ENCODE measurements at regions not wholly inside any gene's neighbourhood (a gene's known extent, or its start where the extent isn't known, plus 50 kb on each side); places are given as distances from the start of the nearest gene placed in this dataset.
"Not testable (repeated sequence)": the region's sequence is repeated elsewhere in the genome, so short reads cannot be mapped to it uniquely, and the experiment has no call there.

DNA sequence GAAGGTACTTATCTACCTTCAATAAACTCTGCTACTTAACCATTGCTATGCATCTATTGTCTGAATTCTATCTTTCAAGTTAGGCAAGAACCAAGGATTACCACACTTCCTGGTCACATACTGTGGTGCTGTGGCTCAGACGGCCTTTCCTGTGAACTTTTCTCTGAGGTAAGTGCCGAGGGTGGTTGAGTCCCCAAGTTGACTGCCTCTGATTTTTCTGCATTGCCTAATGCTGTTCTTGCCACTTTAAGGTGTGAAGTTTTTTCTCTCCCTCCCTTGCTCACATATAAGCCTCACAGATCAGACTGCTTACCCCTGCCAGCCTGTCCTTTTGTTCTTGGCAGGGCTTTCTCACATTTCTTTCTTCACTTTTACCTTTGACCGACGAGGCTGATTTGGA, 348.0 kb upstream of the POU3F4 start:
- Histone ChIP-seq H4K20me1 (ENCODE audit: control insufficient read depth, insufficient read depth) (no peaks in the 10 kb centered on the region), H3K4me1 (ENCODE audit: control insufficient read depth, insufficient read depth, low read length) (no peaks in the 10 kb centered on the region), H3K27ac (ENCODE audit: control insufficient read depth, insufficient read depth) (no peak overlapping the region), H3K4me3 (no peak overlapping the region), H3K36me3 (ENCODE audit: control insufficient read depth in 2 of 2, insufficient read depth in 2 of 2, low read length in 1 of 2) (no peaks in the 10 kb centered on the region), H3K9ac (ENCODE audit: control insufficient read depth, insufficient read depth, low read length) (no peak overlapping the region), H3K4me2 (ENCODE audit: control insufficient read depth, insufficient read depth) (no peak overlapping the region), H3K9me3 (replicated peaks; ENCODE audit: control insufficient read depth, insufficient read depth, low read length) (no peaks in the 10 kb centered on the region), H3K79me2 (ENCODE audit: control insufficient read depth, insufficient read depth, low read length) (no peaks in the 10 kb centered on the region), H2AFZ (ENCODE audit: control insufficient read depth, low read depth, low read length) (no peak overlapping the region), H3K27me3 (replicated peaks in 1 of 2; ENCODE audit: control insufficient read depth in 2 of 2, insufficient read depth in 2 of 2, low read length in 1 of 2) (no peaks in the 10 kb centered on the region)
- ChIA-PET SMC1A (ENCODE audit: uncharacterized antibody, unreplicated experiment) (no interaction called here), POLR2A (no interaction called here), RAD21 (ENCODE audit: unreplicated experiment) (no interaction called here), CTCF (no interaction called here)
- no TSS peak for BruUV-seq (replicated peaks)
- TF ChIP-seq BACH1 (IDR thresholded peaks at IDR 0.05; ENCODE audit: borderline replicate concordance) (no peak), FOXK2 (IDR thresholded peaks at IDR 0.05) (no peak), JUNB (IDR thresholded peaks at IDR 0.05) (no peak)
- TF ChIP-seq, protein P1, sequence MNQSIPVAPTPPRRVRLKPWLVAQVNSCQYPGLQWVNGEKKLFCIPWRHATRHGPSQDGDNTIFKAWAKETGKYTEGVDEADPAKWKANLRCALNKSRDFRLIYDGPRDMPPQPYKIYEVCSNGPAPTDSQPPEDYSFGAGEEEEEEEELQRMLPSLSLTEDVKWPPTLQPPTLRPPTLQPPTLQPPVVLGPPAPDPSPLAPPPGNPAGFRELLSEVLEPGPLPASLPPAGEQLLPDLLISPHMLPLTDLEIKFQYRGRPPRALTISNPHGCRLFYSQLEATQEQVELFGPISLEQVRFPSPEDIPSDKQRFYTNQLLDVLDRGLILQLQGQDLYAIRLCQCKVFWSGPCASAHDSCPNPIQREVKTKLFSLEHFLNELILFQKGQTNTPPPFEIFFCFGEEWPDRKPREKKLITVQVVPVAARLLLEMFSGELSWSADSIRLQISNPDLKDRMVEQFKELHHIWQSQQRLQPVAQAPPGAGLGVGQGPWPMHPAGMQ (IDR thresholded peaks at IDR 0.05; ENCODE audit: borderline replicate concordance), result no peak
- FAIRE-seq (no peak), ATAC-seq (no peak), DNase-seq (ENCODE audit: low read depth, low spot score) (no peak)
- in situ Hi-C loops (cut with MboI) (no loop called here), intact Hi-C loops (cut with micrococcal nuclease; ENCODE audit: unreplicated experiment) (no loop called here)
- WGBS (ENCODE audit: insufficient coverage, insufficient replicate concordance, low lambda C conversion rate, missing lambda C conversion rate), result 12% methylated on average over 4 of the region's 4 CpGs

DNA sequence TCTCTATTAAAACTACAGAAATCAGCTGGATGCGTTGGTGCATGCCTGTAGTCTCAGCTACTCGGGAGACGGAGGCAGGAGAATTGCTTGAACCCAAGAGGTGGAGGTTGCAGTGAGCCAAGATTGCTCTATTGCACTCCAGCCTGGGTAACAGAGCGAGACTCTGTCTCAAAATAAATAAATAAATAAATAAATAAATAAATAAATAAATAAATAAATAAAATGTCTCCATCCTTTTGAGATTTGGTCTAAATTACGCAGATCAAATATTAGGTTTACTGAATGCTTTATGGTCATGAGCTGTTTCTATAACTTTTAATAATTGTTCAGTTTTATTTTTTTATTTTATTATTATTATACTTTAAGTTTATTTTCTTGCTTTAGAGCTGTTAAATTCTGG, 344.0 kb upstream of the POU3F4 start:
- 4% methylated on average over 5 of the region's 5 CpGs for WGBS (ENCODE audit: insufficient coverage, insufficient replicate concordance, low lambda C conversion rate, missing lambda C conversion rate)
- DNase-seq (ENCODE audit: low read depth, low spot score); FAIRE-seq; H3K9ac ChIP-seq (ENCODE audit: control insufficient read depth, insufficient read depth, low read length); H3K36me3 ChIP-seq (ENCODE audit: control insufficient read depth in 2 of 2, insufficient read depth in 2 of 2, low read length in 1 of 2); ATAC-seq; intact Hi-C loops (cut with micrococcal nuclease; ENCODE audit: unreplicated experiment); H3K9me3 ChIP-seq (replicated peaks; ENCODE audit: control insufficient read depth, insufficient read depth, low read length); H4K20me1 ChIP-seq (ENCODE audit: control insufficient read depth, insufficient read depth); CTCF ChIA-PET; H3K27me3 ChIP-seq (replicated peaks in 1 of 2; ENCODE audit: control insufficient read depth in 2 of 2, insufficient read depth in 2 of 2, low read length in 1 of 2); POLR2A ChIA-PET; BruUV-seq (replicated peaks); H2AFZ ChIP-seq (ENCODE audit: control insufficient read depth, low read depth, low read length); H3K27ac ChIP-seq (ENCODE audit: control insufficient read depth, insufficient read depth); H3K4me1 ChIP-seq (ENCODE audit: control insufficient read depth, insufficient read depth, low read length); H3K4me3 ChIP-seq; H3K4me2 ChIP-seq (ENCODE audit: control insufficient read depth, insufficient read depth); RAD21 ChIA-PET (ENCODE audit: unreplicated experiment); H3K79me2 ChIP-seq (ENCODE audit: control insufficient read depth, insufficient read depth, low read length); in situ Hi-C loops (cut with MboI): not testable (repeated sequence)
- SMC1A ChIA-PET (ENCODE audit: uncharacterized antibody, unreplicated experiment), result interaction anchor here (1.0 kb wide), 1 partner anchor 293 kb away, joined by 3 read pairs; no protein-coding TSS in a partner anchor

All from GM12878 (cell line).